Liver (tissue), 8 donors: ENCODE measurements at regions not wholly inside any gene's neighbourhood (a gene's known extent, or its start where the extent isn't known, plus 50 kb on each side); places are given as distances from the start of the nearest gene placed in this dataset.

Experiments
- DNase-seq: peaks from one replicate; pipeline ENCODE4 v3.0.0-alpha.2; 2017; ENCODE audit warnings: low spot score
- H3K27ac ChIP-seq, 2 donors: one replicate each; pipeline ENCODE4 v1.7.0; 2013; ENCODE audit warnings: inconsistent platforms in 2 of 2, low read length in 2 of 2, control low read depth in 1 of 2, low read depth in 1 of 2, mild to moderate bottlenecking in 1 of 2
- H3K27me3 ChIP-seq, 4 donors: one replicate each; pipeline versions ENCODE4 v1.6.1 to v1.7.0; 2013; ENCODE audit warnings: low read length in 3 of 4, inconsistent platforms in 1 of 4, mild to moderate bottlenecking in 1 of 4, moderate library complexity in 1 of 4; ENCODE audit not compliant: control insufficient read depth in 4 of 4, insufficient read depth in 4 of 4
- H3K36me3 ChIP-seq, 4 donors: one replicate each; pipeline versions ENCODE4 v1.6.1 to v1.7.0; 2013; ENCODE audit warnings: low read length in 3 of 4, mild to moderate bottlenecking in 3 of 4, low read depth in 1 of 4, moderate library complexity in 1 of 4; ENCODE audit not compliant: control insufficient read depth in 4 of 4, insufficient read depth in 3 of 4
- H3K4me1 ChIP-seq, 4 donors: one replicate each; pipeline versions ENCODE4 v1.6.1 to v1.7.0; 2013; ENCODE audit warnings: low read length in 3 of 4, mild to moderate bottlenecking in 3 of 4, moderate library complexity in 1 of 4; ENCODE audit not compliant: control insufficient read depth in 4 of 4, insufficient read depth in 4 of 4
- H3K4me3 ChIP-seq, 3 donors: one replicate each; pipeline versions ENCODE4 v1.6.1 to v1.7.0; 2013; ENCODE audit warnings: low read length in 3 of 3, control low read depth in 1 of 3, low read depth in 1 of 3, mild to moderate bottlenecking in 1 of 3
- H3K9ac ChIP-seq, 2 donors: one replicate each; pipeline ENCODE4 v1.7.0; 2013; ENCODE audit warnings: low read length in 2 of 2, mild to moderate bottlenecking in 2 of 2, moderate library complexity in 2 of 2, control low read depth in 1 of 2, low read depth in 1 of 2
- H3K9me3 ChIP-seq, 4 donors: one replicate each; pipeline versions ENCODE4 v1.6.1 to v1.7.0; 2013; ENCODE audit warnings: low read length in 3 of 4; ENCODE audit not compliant: control insufficient read depth in 4 of 4
- EGR1 ChIP-seq, 2 donors: IDR thresholded peaks; 2 replicates each; pipeline ENCODE4 v1.6.1; 2016 to 2018; ENCODE audit warnings: antibody characterized with exemption in 2 of 2, low read depth in 2 of 2
- FOXA1 ChIP-seq: IDR thresholded peaks from 2 replicates; pipeline ENCODE4 v1.6.1; 2016; ENCODE audit warnings: antibody characterized with exemption
- FOXA2 ChIP-seq: IDR thresholded peaks from 2 replicates; pipeline ENCODE4 v1.6.1; 2016; ENCODE audit warnings: antibody characterized with exemption
- GABPA ChIP-seq, 2 donors: IDR thresholded peaks in 1 of 2; conservative IDR thresholded peaks in 1 of 2; 2 replicates each; pipeline ENCODE4 v1.6.1; 2016; ENCODE audit warnings: antibody characterized with exemption in 2 of 2, mild to moderate bottlenecking in 1 of 2, moderate library complexity in 1 of 2
- HNF4A ChIP-seq, 2 donors: conservative IDR thresholded peaks; 2 replicates each; pipeline ENCODE4 v1.6.1; 2016; ENCODE audit warnings: antibody characterized with exemption in 2 of 2, mild to moderate bottlenecking in 2 of 2
- HNF4G ChIP-seq: IDR thresholded peaks from 2 replicates; pipeline ENCODE4 v1.6.1; 2016; ENCODE audit warnings: antibody characterized with exemption
- JUND ChIP-seq, 2 donors: IDR thresholded peaks; 2 replicates each; pipeline ENCODE4 v1.6.1; 2016; ENCODE audit warnings: antibody characterized with exemption in 2 of 2
- NR2F2 ChIP-seq: IDR thresholded peaks from 2 replicates; pipeline ENCODE4 v1.6.1; 2016; ENCODE audit warnings: antibody characterized with exemption
- RAD21 ChIP-seq, 2 donors: IDR thresholded peaks; 2 replicates each; pipeline ENCODE4 v1.6.1; 2016; ENCODE audit warnings: antibody characterized with exemption in 2 of 2, mild to moderate bottlenecking in 2 of 2
- RXRA ChIP-seq, 2 donors: IDR thresholded peaks; 2 replicates each; pipeline ENCODE4 v1.6.1; 2017 to 2018; ENCODE audit warnings: antibody characterized with exemption in 2 of 2, mild to moderate bottlenecking in 1 of 2
- SP1 ChIP-seq: IDR thresholded peaks from 2 replicates; pipeline ENCODE4 v1.6.1; 2018; ENCODE audit warnings: antibody characterized with exemption, mild to moderate bottlenecking
- TAF1 ChIP-seq: conservative IDR thresholded peaks from 2 replicates; pipeline ENCODE4 v1.6.1; 2016; ENCODE audit warnings: antibody characterized with exemption, mild to moderate bottlenecking
- YY1 ChIP-seq: IDR thresholded peaks from 2 replicates; pipeline ENCODE4 v1.6.1; 2016; ENCODE audit warnings: antibody characterized with exemption, mild to moderate bottlenecking
- WGBS: extraction: QIAGEN DNeasy Blood & Tissue Kit; methylation state at CpG from one replicate; pipeline ENCODE4 v1.1.7; 2013; 5-methylcytosine and 5-hydroxymethylcytosine counted together
- TF ChIP-seq, protein P1 (sequence below): IDR thresholded peaks from 2 replicates; pipeline ENCODE4 v1.6.1; 2016; ENCODE audit warnings: antibody characterized with exemption
- TF ChIP-seq, protein P2 (sequence below): IDR thresholded peaks from 2 replicates; pipeline ENCODE4 v1.6.1; 2016; ENCODE audit warnings: antibody characterized with exemption, mild to moderate bottlenecking
- TF ChIP-seq, protein P3 (sequence below): IDR thresholded peaks from 2 replicates; pipeline ENCODE4 v1.6.1; 2016; ENCODE audit warnings: antibody characterized with exemption
- TF ChIP-seq, protein P4 (sequence below): IDR thresholded peaks from 2 replicates; pipeline ENCODE4 v1.6.1; 2016; ENCODE audit warnings: antibody characterized with exemption
- TF ChIP-seq, protein P5 (sequence below): fragments of 150-350 bp; IDR thresholded peaks from 2 replicates; pipeline ENCODE4 v1.5.1; 2017; ENCODE audit warnings: improper control_type of control experiment, low read depth, low read length; ENCODE audit not compliant: missing input control
- donor health status: healthy.
- donor health status: healthy.
- donor health status: healthy.
- donor health status: healthy.
- donor health status: healthy.

DNA sequence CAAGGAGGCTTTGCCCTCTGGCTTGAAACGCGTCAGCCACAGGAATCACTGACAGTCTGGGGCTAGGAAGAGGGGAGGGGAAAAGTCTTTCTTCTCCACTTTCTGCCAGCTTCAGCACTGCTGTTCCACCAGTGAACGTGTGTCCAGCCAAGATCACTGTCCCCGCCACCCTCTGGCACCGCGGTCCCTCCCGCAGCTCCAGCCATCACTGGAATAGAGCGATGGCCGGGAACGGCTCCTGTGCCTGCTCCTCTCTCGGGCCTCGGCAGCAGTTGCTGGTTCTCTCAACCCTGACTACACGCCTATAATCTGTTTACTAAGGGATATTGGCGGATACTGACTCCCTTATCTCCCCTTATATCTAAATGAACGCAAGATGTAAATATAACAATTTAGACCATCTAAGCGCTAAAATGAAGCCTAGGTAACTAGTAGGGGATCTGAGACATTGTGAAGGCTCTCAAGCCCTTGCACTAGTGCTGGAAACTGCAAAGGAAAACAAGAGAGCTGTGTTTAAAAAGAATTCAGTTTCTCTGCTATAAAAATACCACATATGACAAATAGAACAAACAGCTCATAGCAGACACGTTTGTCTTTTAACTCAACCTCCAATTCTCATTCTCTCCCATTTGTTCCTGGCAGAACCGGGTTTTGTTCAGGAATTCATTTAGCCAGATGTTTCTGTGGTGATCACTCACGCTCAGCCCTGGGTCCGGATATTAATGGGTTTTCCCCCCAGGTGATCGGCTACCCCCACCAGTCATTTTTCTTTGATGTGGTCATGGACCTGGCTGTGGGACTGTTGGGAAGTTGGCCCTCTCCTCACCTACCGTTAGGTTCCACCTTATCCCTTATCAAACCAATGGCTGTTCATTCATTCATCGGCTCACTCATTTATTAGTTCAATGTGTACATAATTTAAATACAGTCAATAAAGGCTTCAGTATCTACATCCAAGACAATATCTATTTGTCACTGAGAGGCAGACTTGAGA is 149.8 kb downstream of the MED10 start:
- H3K36me3 ChIP-seq = no peaks in the 10 kb centered on the region
- no peak overlapping the region for H3K27ac ChIP-seq
- no peaks in the 10 kb centered on the region for H3K4me1 ChIP-seq
- peaks cover 0 to 3% (median 0%) of the 10 kb centered on the region in 4 donors for H3K27me3 ChIP-seq
- no peaks in the 10 kb centered on the region for H3K9me3 ChIP-seq
- 79% methylated on average over 23 of the region's 23 CpGs for WGBS
- TF ChIP-seq RXRA (IDR thresholded peaks at IDR 0.05) (no peak), EGR1 (IDR thresholded peaks at IDR 0.05; ENCODE audit: low read depth in 2 of 2) (no peak), TAF1 (no peak), JUND (IDR thresholded peaks at IDR 0.05) (no peak), YY1 (no peak), GABPA (IDR thresholded peaks at IDR 0.05 in 1 of 2, conservative IDR thresholded peaks at IDR 0.05 in 1 of 2) (no peak), FOXA1 (no peak), FOXA2 (no peak), NR2F2 (no peak), HNF4G (no peak), HNF4A (conservative IDR thresholded peaks at IDR 0.05) (no peak), SP1 (no peak), RAD21 (IDR thresholded peaks at IDR 0.05) (no peak)
- TF ChIP-seq, protein P1, sequence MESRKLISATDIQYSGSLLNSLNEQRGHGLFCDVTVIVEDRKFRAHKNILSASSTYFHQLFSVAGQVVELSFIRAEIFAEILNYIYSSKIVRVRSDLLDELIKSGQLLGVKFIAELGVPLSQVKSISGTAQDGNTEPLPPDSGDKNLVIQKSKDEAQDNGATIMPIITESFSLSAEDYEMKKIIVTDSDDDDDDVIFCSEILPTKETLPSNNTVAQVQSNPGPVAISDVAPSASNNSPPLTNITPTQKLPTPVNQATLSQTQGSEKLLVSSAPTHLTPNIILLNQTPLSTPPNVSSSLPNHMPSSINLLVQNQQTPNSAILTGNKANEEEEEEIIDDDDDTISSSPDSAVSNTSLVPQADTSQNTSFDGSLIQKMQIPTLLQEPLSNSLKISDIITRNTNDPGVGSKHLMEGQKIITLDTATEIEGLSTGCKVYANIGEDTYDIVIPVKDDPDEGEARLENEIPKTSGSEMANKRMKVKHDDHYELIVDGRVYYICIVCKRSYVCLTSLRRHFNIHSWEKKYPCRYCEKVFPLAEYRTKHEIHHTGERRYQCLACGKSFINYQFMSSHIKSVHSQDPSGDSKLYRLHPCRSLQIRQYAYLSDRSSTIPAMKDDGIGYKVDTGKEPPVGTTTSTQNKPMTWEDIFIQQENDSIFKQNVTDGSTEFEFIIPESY = no peak
- TF ChIP-seq, protein P2, sequence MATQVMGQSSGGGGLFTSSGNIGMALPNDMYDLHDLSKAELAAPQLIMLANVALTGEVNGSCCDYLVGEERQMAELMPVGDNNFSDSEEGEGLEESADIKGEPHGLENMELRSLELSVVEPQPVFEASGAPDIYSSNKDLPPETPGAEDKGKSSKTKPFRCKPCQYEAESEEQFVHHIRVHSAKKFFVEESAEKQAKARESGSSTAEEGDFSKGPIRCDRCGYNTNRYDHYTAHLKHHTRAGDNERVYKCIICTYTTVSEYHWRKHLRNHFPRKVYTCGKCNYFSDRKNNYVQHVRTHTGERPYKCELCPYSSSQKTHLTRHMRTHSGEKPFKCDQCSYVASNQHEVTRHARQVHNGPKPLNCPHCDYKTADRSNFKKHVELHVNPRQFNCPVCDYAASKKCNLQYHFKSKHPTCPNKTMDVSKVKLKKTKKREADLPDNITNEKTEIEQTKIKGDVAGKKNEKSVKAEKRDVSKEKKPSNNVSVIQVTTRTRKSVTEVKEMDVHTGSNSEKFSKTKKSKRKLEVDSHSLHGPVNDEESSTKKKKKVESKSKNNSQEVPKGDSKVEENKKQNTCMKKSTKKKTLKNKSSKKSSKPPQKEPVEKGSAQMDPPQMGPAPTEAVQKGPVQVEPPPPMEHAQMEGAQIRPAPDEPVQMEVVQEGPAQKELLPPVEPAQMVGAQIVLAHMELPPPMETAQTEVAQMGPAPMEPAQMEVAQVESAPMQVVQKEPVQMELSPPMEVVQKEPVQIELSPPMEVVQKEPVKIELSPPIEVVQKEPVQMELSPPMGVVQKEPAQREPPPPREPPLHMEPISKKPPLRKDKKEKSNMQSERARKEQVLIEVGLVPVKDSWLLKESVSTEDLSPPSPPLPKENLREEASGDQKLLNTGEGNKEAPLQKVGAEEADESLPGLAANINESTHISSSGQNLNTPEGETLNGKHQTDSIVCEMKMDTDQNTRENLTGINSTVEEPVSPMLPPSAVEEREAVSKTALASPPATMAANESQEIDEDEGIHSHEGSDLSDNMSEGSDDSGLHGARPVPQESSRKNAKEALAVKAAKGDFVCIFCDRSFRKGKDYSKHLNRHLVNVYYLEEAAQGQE = no peak
- TF ChIP-seq, protein P3, sequence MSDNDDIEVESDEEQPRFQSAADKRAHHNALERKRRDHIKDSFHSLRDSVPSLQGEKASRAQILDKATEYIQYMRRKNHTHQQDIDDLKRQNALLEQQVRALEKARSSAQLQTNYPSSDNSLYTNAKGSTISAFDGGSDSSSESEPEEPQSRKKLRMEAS = no peak
- TF ChIP-seq, protein P4, sequence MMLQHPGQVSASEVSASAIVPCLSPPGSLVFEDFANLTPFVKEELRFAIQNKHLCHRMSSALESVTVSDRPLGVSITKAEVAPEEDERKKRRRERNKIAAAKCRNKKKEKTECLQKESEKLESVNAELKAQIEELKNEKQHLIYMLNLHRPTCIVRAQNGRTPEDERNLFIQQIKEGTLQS = no peak
- TF ChIP-seq, protein P5, sequence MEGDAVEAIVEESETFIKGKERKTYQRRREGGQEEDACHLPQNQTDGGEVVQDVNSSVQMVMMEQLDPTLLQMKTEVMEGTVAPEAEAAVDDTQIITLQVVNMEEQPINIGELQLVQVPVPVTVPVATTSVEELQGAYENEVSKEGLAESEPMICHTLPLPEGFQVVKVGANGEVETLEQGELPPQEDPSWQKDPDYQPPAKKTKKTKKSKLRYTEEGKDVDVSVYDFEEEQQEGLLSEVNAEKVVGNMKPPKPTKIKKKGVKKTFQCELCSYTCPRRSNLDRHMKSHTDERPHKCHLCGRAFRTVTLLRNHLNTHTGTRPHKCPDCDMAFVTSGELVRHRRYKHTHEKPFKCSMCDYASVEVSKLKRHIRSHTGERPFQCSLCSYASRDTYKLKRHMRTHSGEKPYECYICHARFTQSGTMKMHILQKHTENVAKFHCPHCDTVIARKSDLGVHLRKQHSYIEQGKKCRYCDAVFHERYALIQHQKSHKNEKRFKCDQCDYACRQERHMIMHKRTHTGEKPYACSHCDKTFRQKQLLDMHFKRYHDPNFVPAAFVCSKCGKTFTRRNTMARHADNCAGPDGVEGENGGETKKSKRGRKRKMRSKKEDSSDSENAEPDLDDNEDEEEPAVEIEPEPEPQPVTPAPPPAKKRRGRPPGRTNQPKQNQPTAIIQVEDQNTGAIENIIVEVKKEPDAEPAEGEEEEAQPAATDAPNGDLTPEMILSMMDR = no peak
- DNase-seq = no peak
- H3K4me3 ChIP-seq = no peak overlapping the region
- no peak overlapping the region for H3K9ac ChIP-seq
